GM19372 (cell line): ENCODE measurements at regions not wholly inside any gene's neighbourhood (a gene's known extent, or its start where the extent isn't known, plus 50 kb on each side); places are given as distances from the start of the nearest gene placed in this dataset.
"Not testable (repeated sequence)": the region's sequence is repeated elsewhere in the genome, so short reads cannot be mapped to it uniquely, and the experiment has no call there.

ENCODE experiments used
- ATAC-seq: cut with Tn5 transposase; IDR thresholded peaks from one replicate; pipeline ENCODE4 v1.9.1; 2021; ENCODE audit warnings: mild to moderate bottlenecking, low read depth, moderate library complexity; ENCODE audit not compliant: unreplicated experiment

GRCh38 chr2:147331790-147332419 lies 512.9 kb upstream of the ACVR2A start:
- no peak for ATAC-seq

GRCh38 chr2:147330925-147331324 lies 513.9 kb upstream of the ACVR2A start:
- ATAC-seq, result no peak

- ATAC-seq, result no peak
Observed at GRCh38 chr2:147327613-147328012, 517.2 kb upstream of the ACVR2A start.

- no peak for ATAC-seq
Observed at GRCh38 chr2:147325990-147326389, 518.8 kb upstream of the ACVR2A start.

- no peak for ATAC-seq
Observed at GRCh38 chr2:147320146-147320545, 524.7 kb upstream of the ACVR2A start.

- ATAC-seq, result no peak
Observed at GRCh38 chr2:147311058-147311430, 533.8 kb upstream of the ACVR2A start.

- ATAC-seq, result no peak
Observed at GRCh38 chr2:147310335-147311057, 534.3 kb upstream of the ACVR2A start.

- ATAC-seq, result peak; percentile 91
Observed at GRCh38 chr2:147297820-147298219, 547.0 kb upstream of the ACVR2A start.

GRCh38 chr2:147294825-147295392 lies 549.9 kb upstream of the ACVR2A start:
- ATAC-seq, result no peak

GRCh38 chr2:147293991-147294824 lies 550.6 kb upstream of the ACVR2A start:
- no peak for ATAC-seq

GRCh38 chr2:147288131-147288530 lies 556.7 kb upstream of the ACVR2A start:
- no peak for ATAC-seq

GRCh38 chr2:147275943-147276342 lies 568.9 kb upstream of the ACVR2A start:
- no peak for ATAC-seq

GRCh38 chr2:147273628-147274027 lies 571.2 kb upstream of the ACVR2A start:
- no peak for ATAC-seq

- ATAC-seq, result no peak
Observed at GRCh38 chr2:147273106-147273505, 571.7 kb upstream of the ACVR2A start.

GRCh38 chr2:147269581-147269980 lies 575.2 kb upstream of the ACVR2A start:
- ATAC-seq, result not testable (repeated sequence)

GRCh38 chr2:147260241-147260640 lies 584.6 kb upstream of the ACVR2A start:
- no peak for ATAC-seq

GRCh38 chr2:147255812-147256211 lies 589.0 kb upstream of the ACVR2A start:
- ATAC-seq, result no peak

GRCh38 chr2:147250652-147251356 lies 594.0 kb upstream of the ACVR2A start:
- ATAC-seq, result no peak

GRCh38 chr2:147247749-147248148 lies 597.1 kb upstream of the ACVR2A start:
- ATAC-seq, result no peak

- ATAC-seq, result no peak
Observed at GRCh38 chr2:147242445-147242844, 602.4 kb upstream of the ACVR2A start.
